Activated naive CD8-positive, alpha-beta T cell treated with anti-CD3 and anti-CD28 coated beads, Interleukin-2, amount 10 ng/mL, durations not matched to agents 7 days and 5 days (primary cell): ENCODE measurements at regions not wholly inside any gene's neighbourhood (a gene's known extent, or its start where the extent isn't known, plus 50 kb on each side); places are given as distances from the start of the nearest gene placed in this dataset.

Source experiments
- ATAC-seq: fragments of 150-1000 bp; cut with Tn5 transposase; one replicate; pipeline ENCODE4 v1.10.0; 2021; ENCODE audit warnings: low read depth, moderate library complexity
- POLR2A ChIA-PET: fragments of 350-600 bp; sonication (Branson Sonifier 250); formaldehyde crosslinking; loops from one replicate; lab custom pipeline; 2021; ENCODE audit warnings: antibody characterized with exemption; lab: Charles Lee
- DNase-seq: peaks from one replicate; pipeline ENCODE4 v3.0.0; 2021
- H3K27ac Mint-ChIP-seq: one replicate; pipeline ENCODE4 v1.8.0; 2022; ENCODE audit warnings: mild to moderate bottlenecking, mixed read lengths
- H3K27me3 Mint-ChIP-seq: one replicate; pipeline ENCODE4 v1.8.0; 2022; ENCODE audit warnings: mild to moderate bottlenecking, moderate library complexity, mixed read lengths
- H3K36me3 Mint-ChIP-seq: one replicate; pipeline ENCODE4 v1.8.0; 2021; ENCODE audit warnings: mild to moderate bottlenecking, mixed read lengths
- H3K4me1 Mint-ChIP-seq: one replicate; pipeline ENCODE4 v1.8.0; 2021; ENCODE audit warnings: mixed read lengths
- H3K4me3 Mint-ChIP-seq: one replicate; pipeline ENCODE4 v1.8.0; 2022; ENCODE audit warnings: mild to moderate bottlenecking, moderate library complexity, mixed read lengths
- H3K9me3 Mint-ChIP-seq: one replicate; pipeline ENCODE4 v1.8.0; 2021; ENCODE audit warnings: mixed read lengths

DNA sequence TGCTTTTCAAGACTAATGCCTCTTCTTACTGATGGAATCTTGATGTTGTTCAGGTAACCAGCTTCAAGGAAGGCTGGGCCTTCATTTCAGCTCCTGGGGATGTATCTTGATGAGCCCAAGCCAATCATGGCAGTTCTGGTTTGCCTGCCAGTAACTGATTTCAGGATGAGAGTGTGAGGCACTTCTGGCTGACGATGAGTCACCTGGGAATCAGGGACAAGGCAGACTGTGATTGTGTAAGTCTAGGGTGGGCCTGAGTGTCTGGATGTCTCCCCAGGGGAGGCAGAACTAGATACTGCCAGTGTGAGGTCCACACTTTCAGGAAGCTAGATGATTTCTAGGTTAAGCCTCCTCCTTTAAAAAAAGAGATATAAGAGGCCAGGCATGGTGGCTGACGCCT, 77.3 kb upstream of the KL start:
- no peak for ATAC-seq
- Mint-ChIP-seq H3K9me3 (peaks cover 4% of the 10 kb centered on the region), H3K36me3 (peaks cover 2% of the 10 kb centered on the region), H3K27me3 (peaks cover 12% of the 10 kb centered on the region), H3K4me1 (peaks cover 18% of the 10 kb centered on the region), H3K4me3 (no peak overlapping the region), H3K27ac (no peak overlapping the region)
- no peak for DNase-seq
- POLR2A ChIA-PET = no interaction called here

DNA sequence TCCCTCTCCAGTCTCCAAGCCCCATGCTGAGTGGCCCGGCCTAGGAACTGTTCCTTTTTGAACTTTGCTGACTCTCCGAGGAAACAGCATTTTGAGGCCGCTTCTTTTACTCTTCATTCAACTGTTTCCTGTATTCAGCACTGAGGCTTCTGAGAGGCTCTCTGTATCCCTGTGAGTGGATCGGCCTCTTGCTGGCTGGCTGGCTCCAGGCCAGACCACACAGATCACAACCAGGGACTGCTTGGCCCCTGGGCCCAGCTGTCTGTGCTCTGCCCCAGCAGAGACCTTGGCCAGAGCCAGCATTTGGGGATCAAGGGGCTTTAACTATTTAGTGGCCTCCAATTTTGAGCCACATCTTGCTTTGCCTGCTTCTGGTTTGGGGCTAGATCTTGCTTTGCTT, 75.6 kb upstream of the KL start:
- Mint-ChIP-seq H3K27ac (peak overlapping the region; percentile 65), H3K4me1 (peaks cover 18% of the 10 kb centered on the region), H3K4me3 (peak overlapping the region; percentile 45), H3K27me3 (peaks cover 5% of the 10 kb centered on the region), H3K9me3 (peaks cover 2% of the 10 kb centered on the region), H3K36me3 (peaks cover 2% of the 10 kb centered on the region)
- DNase-seq (peak; percentile 27), ATAC-seq (peak; percentile 20)
- POLR2A ChIA-PET = interaction anchor here (0.6 kb wide), 1 partner anchor 264 kb away, joined by 8 read pairs; no protein-coding TSS in a partner anchor

DNA sequence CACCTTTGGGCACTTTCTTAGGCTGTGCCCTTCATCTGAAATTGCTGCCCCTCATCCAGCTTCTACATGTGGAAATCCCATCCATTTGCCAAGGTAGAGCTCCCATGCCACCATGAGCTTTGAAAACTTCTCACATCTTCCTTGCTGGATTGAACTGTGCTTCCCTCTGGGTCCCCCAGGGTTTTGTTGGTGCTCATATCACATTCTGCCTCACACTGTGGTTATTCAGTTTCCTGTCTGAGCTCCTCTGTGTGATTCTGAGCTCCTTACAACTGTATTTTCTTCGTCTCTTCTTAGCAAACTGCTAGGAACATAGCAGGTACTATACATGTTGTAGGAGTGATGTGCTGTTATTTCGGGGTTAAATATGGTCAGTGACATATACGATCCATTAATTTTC, 74.9 kb upstream of the KL start:
- ATAC-seq = peak; percentile 89
- Mint-ChIP-seq H3K27ac (peak overlapping the region; percentile 34), H3K4me3 (peak overlapping the region; percentile 25), H3K27me3 (peaks cover 1% of the 10 kb centered on the region), H3K36me3 (peaks cover 2% of the 10 kb centered on the region), H3K4me1 (peaks cover 18% of the 10 kb centered on the region), H3K9me3 (peaks cover 2% of the 10 kb centered on the region)
- DNase-seq = no peak
- POLR2A ChIA-PET = interaction anchor here (0.6 kb wide), 1 partner anchor 264 kb away, joined by 8 read pairs; no protein-coding TSS in a partner anchor

DNA sequence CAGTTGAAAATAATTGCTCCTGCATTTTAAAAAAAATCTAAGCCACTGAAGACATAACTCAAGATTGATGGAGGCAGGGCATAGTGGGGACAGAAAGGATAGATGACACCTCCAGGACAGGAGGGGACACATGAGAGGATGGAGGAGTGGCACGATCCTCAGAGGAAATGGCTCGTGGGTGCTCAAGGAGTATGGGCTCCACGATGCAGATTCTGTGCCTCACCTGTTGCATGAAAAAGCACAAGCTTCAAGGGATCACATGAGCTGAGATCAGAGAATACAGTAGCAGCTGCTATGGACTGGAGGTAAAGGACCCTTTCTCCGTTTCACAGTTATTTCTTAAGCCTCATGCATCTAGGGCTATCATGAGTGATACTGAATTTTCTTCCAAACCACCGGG, 69.7 kb upstream of the KL start:
- DNase-seq = no peak
- ATAC-seq = no peak
- no peak overlapping the region for H3K27ac Mint-ChIP-seq
- peaks cover 2% of the 10 kb centered on the region for H3K36me3 Mint-ChIP-seq
- peaks cover 1% of the 10 kb centered on the region for H3K9me3 Mint-ChIP-seq
- peaks cover 5% of the 10 kb centered on the region for H3K27me3 Mint-ChIP-seq
- peaks cover 5% of the 10 kb centered on the region for H3K4me1 Mint-ChIP-seq
- H3K4me3 Mint-ChIP-seq = no peak overlapping the region
- POLR2A ChIA-PET = no interaction called here

DNA sequence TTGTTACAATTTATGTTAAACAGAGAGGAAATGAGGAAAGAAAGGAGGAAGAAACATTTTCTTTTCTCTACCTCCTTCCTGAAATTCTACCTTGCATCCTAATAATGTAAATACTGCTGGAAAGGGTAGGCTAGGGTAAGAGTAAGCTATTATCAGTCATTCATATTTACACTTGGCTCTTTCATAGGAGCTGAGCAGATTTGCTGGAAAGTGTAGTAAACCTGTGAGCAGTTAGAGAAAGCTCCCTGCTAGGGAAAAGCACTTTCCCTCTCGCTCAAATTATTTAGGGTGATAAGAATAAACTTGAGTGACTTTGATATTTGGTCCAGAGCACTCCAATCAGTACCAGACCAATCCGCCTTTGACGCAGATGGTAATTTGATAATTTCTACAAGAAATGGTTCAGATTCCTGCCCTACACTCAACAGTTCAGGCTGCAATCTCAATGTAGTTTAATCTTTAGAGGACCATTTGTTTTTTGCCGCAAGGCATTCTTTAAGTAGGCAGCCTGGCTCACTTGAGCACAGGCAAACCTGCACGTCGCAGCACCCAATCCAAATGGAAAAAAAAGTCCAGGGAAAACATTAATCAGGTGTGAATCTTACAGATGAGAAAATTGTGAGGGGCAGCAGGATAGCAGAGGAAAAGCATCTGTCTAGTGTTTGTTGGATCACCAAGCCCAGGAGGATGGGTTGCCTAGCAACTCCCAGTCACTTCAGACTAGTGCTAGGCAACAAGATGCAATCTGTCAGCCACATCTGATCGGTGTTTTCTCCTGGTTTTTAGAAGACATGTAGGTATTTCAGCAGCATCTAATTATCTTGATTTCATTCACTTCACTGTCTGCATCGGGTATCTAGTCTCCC, 68.6 kb upstream of the KL start:
- no peak for DNase-seq
- peaks cover 5% of the 10 kb centered on the region for H3K27me3 Mint-ChIP-seq
- H3K27ac Mint-ChIP-seq = no peak overlapping the region
- no peaks in the 10 kb centered on the region for H3K36me3 Mint-ChIP-seq
- no peaks in the 10 kb centered on the region for H3K4me1 Mint-ChIP-seq
- ATAC-seq = no peak
- POLR2A ChIA-PET = no interaction called here
- H3K4me3 Mint-ChIP-seq = no peak overlapping the region
- peaks cover 1% of the 10 kb centered on the region for H3K9me3 Mint-ChIP-seq

DNA sequence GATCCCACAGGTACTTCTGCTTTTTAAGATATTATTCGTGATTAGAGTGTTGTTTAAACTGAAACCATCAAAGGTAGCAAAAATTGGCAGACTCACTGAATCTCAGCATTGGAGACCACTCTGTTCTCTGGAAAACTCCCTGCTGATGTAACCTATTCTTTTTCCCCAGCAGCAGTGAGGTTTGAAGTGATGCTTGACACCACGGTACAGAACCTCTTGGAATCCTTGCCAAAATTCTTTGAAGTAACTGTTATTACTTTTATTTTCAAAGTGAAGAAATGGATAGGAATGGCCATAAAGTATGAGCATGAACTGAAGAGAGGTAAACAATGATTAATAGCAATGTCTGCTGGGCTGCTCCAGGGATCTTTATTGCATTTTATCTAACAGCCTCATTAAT, 66.4 kb upstream of the KL start:
- H3K27me3 Mint-ChIP-seq = peaks cover 5% of the 10 kb centered on the region
- H3K4me1 Mint-ChIP-seq = no peaks in the 10 kb centered on the region
- no peak overlapping the region for H3K4me3 Mint-ChIP-seq
- ATAC-seq (no peak), DNase-seq (no peak)
- POLR2A ChIA-PET = no interaction called here
- H3K27ac Mint-ChIP-seq = no peak overlapping the region
- no peaks in the 10 kb centered on the region for H3K36me3 Mint-ChIP-seq
- H3K9me3 Mint-ChIP-seq = peaks cover 1% of the 10 kb centered on the region

DNA sequence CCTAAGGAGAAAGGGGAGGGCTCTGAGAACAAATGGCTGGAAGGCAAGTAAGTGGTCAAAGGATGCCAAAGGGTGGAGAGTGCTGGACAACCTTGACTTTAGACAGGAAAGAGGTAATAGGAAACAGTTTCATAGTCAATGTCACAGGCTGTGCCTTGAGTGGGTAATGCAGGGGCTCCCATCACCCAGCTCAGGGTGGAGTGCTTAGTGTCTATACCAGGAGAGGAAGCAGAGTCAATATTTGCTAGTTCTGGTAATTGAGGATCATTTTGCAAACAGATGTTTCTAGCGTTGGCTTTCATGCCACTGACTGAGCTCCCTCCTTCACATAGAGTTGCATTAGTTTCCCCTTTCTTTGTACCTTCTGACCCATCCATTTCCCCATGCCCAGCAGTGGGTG, 64.6 kb upstream of the KL start:
- DNase-seq (no peak), ATAC-seq (no peak)
- Mint-ChIP-seq H3K4me3 (no peak overlapping the region), H3K36me3 (no peaks in the 10 kb centered on the region), H3K27me3 (peaks cover 5% of the 10 kb centered on the region), H3K27ac (no peak overlapping the region), H3K9me3 (peaks cover 1% of the 10 kb centered on the region), H3K4me1 (no peaks in the 10 kb centered on the region)
- POLR2A ChIA-PET = no interaction called here

DNA sequence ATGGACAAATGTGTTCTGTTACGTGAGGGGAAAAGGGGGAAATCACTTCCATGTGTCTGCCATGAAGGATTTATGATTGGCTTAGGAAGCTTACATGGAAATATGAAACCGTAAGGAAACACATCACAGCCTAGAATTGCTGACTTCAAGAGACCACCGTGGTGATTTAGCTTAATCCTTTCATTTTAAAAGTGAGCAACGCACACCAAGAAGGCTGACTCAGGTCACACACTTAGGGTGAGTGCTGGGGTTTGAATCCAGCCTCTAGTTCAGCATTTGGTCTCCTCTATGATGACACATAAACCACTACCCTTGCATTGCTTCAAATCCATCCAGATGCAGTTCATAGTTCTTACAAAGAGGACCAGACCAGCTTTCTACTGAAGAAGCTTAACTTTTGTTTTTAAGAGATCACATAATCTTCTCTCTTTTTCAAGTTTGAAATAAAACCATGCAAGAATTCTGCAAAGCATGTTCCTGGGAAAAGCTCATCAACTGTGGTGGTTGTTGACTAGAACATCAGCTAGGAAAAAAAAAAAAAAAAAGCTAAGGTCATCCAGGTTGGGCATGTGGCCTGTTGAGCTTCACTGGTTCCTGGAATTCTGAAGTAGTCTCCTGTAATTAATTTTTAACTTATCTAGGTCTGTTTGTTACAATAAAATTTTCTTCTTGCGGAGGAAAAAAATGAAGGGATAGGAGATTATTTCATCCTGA, 60.2 kb upstream of the KL start:
- Mint-ChIP-seq H3K4me3 (no peak overlapping the region), H3K27me3 (no peaks in the 10 kb centered on the region), H3K36me3 (no peaks in the 10 kb centered on the region), H3K27ac (no peak overlapping the region), H3K4me1 (no peaks in the 10 kb centered on the region), H3K9me3 (no peaks in the 10 kb centered on the region)
- no peak for DNase-seq
- POLR2A ChIA-PET = no interaction called here
- no peak for ATAC-seq

DNA sequence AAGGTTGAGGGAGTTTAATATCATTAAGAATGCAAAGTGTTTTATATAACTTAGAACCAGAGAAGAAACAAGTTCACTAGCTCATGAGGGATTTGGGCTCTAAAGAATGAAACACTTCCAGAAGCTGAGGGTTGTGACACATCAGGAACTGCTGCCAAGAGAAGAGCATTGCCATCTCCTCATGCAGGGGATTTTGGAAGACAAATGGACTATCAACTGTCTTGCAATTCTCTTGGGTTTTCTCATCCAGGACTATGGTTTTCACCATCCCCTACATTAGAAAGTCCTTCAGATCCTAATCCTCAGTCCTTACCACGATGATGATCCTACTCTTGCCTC, 59.7 kb upstream of the KL start:
- no peak overlapping the region for H3K4me3 Mint-ChIP-seq
- no peaks in the 10 kb centered on the region for H3K9me3 Mint-ChIP-seq
- ATAC-seq (no peak), DNase-seq (no peak)
- H3K27ac Mint-ChIP-seq = no peak overlapping the region
- H3K4me1 Mint-ChIP-seq = no peaks in the 10 kb centered on the region
- no peaks in the 10 kb centered on the region for H3K36me3 Mint-ChIP-seq
- no peaks in the 10 kb centered on the region for H3K27me3 Mint-ChIP-seq
- POLR2A ChIA-PET = no interaction called here

DNA sequence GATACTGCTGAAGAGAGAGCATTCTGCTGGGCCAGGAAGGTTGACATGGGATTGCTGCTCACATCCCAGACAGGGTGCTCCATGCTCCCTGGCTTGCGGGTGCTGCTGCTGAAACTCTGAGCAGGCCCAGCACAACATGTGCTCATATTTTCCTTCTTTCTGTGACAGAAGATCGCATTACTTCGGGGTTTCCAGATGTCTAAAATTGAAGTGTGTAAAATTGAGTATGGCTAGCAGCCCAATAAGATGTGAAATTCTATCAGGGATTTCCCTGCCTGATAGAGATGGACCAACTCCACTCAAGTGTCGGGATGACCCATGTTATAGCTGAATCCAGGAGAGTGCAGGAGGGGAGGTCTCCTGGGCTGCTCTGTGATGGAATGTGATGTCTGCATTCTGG, 55.6 kb upstream of the KL start:
- Mint-ChIP-seq H3K9me3 (no peaks in the 10 kb centered on the region), H3K27ac (no peak overlapping the region), H3K4me3 (no peak overlapping the region), H3K36me3 (no peaks in the 10 kb centered on the region), H3K4me1 (no peaks in the 10 kb centered on the region), H3K27me3 (peaks cover 3% of the 10 kb centered on the region)
- no peak for DNase-seq
- POLR2A ChIA-PET = no interaction called here
- no peak for ATAC-seq

DNA sequence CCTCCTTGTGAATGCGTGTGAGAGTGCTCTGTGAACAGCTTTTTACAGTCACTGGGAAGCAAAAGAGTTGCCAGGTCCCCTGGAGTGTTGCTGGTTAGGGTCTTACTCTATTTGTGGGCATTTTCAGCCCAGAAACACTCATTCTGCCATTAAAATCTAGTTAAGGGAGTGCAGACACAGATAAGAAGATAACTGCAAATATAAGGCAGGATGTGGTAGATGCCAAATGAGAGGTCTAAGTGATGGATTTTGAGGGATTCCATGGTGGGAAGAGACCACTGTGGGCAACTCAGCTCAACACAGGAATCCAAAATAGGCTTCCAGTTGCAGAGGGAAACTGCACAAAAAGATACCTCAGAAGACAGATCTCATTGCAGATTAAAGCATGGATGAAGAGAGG, 54.5 kb upstream of the KL start:
- Mint-ChIP-seq H3K36me3 (no peaks in the 10 kb centered on the region), H3K4me3 (no peak overlapping the region), H3K27ac (no peak overlapping the region), H3K4me1 (no peaks in the 10 kb centered on the region), H3K27me3 (peaks cover 3% of the 10 kb centered on the region), H3K9me3 (no peaks in the 10 kb centered on the region)
- POLR2A ChIA-PET = no interaction called here
- ATAC-seq (no peak), DNase-seq (no peak)

DNA sequence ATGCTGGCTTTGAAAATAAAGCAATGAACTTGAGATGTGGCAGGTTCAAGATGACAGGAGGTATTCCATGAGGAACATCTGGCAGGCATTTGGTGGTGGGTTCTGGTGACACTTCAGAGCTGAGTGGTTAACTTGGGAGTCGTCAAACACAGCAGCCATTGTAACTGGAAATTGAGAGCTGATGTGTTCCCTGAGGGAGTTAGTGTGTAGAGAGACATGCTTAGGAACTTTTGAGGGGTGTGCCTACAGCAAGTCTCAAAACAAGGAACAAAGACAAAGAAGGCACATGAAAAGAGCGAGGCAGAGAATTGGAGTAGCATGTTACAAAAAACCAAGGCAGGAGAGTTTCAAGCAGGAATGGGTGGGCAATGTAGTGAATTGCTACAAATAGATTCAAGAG, 53.9 kb upstream of the KL start:
- H3K9me3 Mint-ChIP-seq = no peaks in the 10 kb centered on the region
- H3K4me1 Mint-ChIP-seq = no peaks in the 10 kb centered on the region
- ATAC-seq (no peak), DNase-seq (no peak)
- no peak overlapping the region for H3K4me3 Mint-ChIP-seq
- POLR2A ChIA-PET = no interaction called here
- no peak overlapping the region for H3K27ac Mint-ChIP-seq
- H3K36me3 Mint-ChIP-seq = no peaks in the 10 kb centered on the region
- H3K27me3 Mint-ChIP-seq = peaks cover 3% of the 10 kb centered on the region

DNA sequence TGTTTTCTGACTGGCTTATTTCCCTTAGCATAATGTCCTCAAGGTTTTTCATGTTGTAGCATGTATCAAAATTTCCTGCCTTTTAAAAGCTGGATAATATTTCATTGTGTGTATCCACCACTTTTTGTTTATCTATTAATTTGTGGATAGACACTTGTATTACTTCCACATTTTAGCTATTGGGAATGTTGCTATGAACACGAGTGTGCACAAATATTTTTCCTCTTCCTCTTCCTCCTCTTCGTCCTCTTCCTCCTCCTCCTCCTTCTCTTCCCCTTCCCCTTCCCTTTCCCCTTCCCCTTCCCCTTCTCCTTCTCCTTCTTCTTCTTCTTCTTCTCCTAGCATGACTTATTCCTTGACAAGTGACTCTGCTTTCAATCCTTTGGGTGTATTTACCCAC, 51.2 kb upstream of the KL start:
- POLR2A ChIA-PET = no interaction called here
- peaks cover 2% of the 10 kb centered on the region for H3K4me1 Mint-ChIP-seq
- no peak overlapping the region for H3K27ac Mint-ChIP-seq
- ATAC-seq (no peak), DNase-seq (no peak)
- H3K9me3 Mint-ChIP-seq = no peaks in the 10 kb centered on the region
- no peaks in the 10 kb centered on the region for H3K36me3 Mint-ChIP-seq
- peaks cover 3% of the 10 kb centered on the region for H3K27me3 Mint-ChIP-seq
- no peak overlapping the region for H3K4me3 Mint-ChIP-seq
